ENCODE measurements at regions not wholly inside any gene's neighbourhood (a gene's known extent, or its start where the extent isn't known, plus 50 kb on each side); places are given as distances from the start of the nearest gene placed in this dataset.
A peak's percentile ranks its signal among the peaks of the same experiment; 100 is the strongest.

GRCh38 chr13:76048675-76049375, 412.7 kb downstream of the LMO7 start:
- Mint-ChIP-seq H3K27me3 (ENCODE audit: insufficient read depth) (peaks cover 2% of the 10 kb centered on the region; the same call in 1 of the 2 replicates), H3K4me3 (no peak overlapping the region), H3K4me1 (ENCODE audit: low read depth) (no peaks in the 10 kb centered on the region), H3K36me3 (ENCODE audit: low read depth) (no peaks in the 10 kb centered on the region), H3K9me3 (no peaks in the 10 kb centered on the region; the same call in 1 of the 2 replicates), H3K27ac (no peak overlapping the region)
- TF ChIP-seq CTCF (IDR thresholded peaks at IDR 0.05): no peak
- DNase-seq: no peak

- no peaks in the 10 kb centered on the region for H3K36me3 Mint-ChIP-seq (ENCODE audit: low read depth)
- DNase-seq: no peak
- H3K27me3 Mint-ChIP-seq (ENCODE audit: insufficient read depth): peaks cover 2% of the 10 kb centered on the region; the same call in 1 of the 2 replicates
- no peaks in the 10 kb centered on the region for H3K4me1 Mint-ChIP-seq (ENCODE audit: low read depth)
- no peak overlapping the region for H3K4me3 Mint-ChIP-seq
- TF ChIP-seq CTCF (IDR thresholded peaks at IDR 0.05): no peak
- no peak overlapping the region for H3K27ac Mint-ChIP-seq
- no peaks in the 10 kb centered on the region; the same call in 1 of the 2 replicates for H3K9me3 Mint-ChIP-seq
These were observed 412.0 kb downstream of the LMO7 start for GRCh38 chr13:76048131-76048530.

- no peak overlapping the region for H3K4me3 Mint-ChIP-seq
- TF ChIP-seq CTCF (IDR thresholded peaks at IDR 0.05): no peak
- no peaks in the 10 kb centered on the region for H3K9me3 Mint-ChIP-seq
- no peak overlapping the region for H3K27ac Mint-ChIP-seq
- no peaks in the 10 kb centered on the region for H3K36me3 Mint-ChIP-seq (ENCODE audit: low read depth)
- H3K4me1 Mint-ChIP-seq (ENCODE audit: low read depth): no peaks in the 10 kb centered on the region
- no peaks in the 10 kb centered on the region for H3K27me3 Mint-ChIP-seq (ENCODE audit: insufficient read depth)
- no peak for DNase-seq
These were observed 407.7 kb downstream of the LMO7 start for GRCh38 chr13:76043874-76044273.

- no peak overlapping the region for H3K27ac Mint-ChIP-seq
- H3K4me3 Mint-ChIP-seq: no peak overlapping the region
- no peaks in the 10 kb centered on the region for H3K27me3 Mint-ChIP-seq (ENCODE audit: insufficient read depth)
- no peaks in the 10 kb centered on the region for H3K36me3 Mint-ChIP-seq (ENCODE audit: low read depth)
- H3K9me3 Mint-ChIP-seq: no peaks in the 10 kb centered on the region
- 0 out of 2 replicates have a peak, but pooled peaks have one; percentile 10 for TF ChIP-seq CTCF (IDR thresholded peaks at IDR 0.05)
- no peak for DNase-seq
- peaks cover 5% of the 10 kb centered on the region; the same call in 1 of the 2 replicates for H3K4me1 Mint-ChIP-seq (ENCODE audit: low read depth)
These were observed 403.0 kb downstream of the LMO7 start for GRCh38 chr13:76038920-76039716.

- no peaks in the 10 kb centered on the region for H3K36me3 Mint-ChIP-seq (ENCODE audit: low read depth)
- H3K27me3 Mint-ChIP-seq (ENCODE audit: insufficient read depth): no peaks in the 10 kb centered on the region
- no peaks in the 10 kb centered on the region for H3K9me3 Mint-ChIP-seq
- no peak for DNase-seq
- H3K4me1 Mint-ChIP-seq (ENCODE audit: low read depth): peaks cover 5% of the 10 kb centered on the region; the same call in 1 of the 2 replicates
- no peak overlapping the region for H3K4me3 Mint-ChIP-seq
- no peak overlapping the region for H3K27ac Mint-ChIP-seq
- TF ChIP-seq CTCF (IDR thresholded peaks at IDR 0.05): no peak
These were observed 400.0 kb downstream of the LMO7 start for GRCh38 chr13:76036176-76036575.
